Uterus (tissue), 2 donors: ENCODE measurements at regions not wholly inside any gene's neighbourhood (a gene's known extent, or its start where the extent isn't known, plus 50 kb on each side); places are given as distances from the start of the nearest gene placed in this dataset.

Experiments
- POLR2A ChIP-seq, 2 donors: fragments of 450-650 bp; IDR thresholded peaks; one replicate each; pipeline ENCODE4 v1.6.1; 2016; ENCODE audit warnings: antibody characterized with exemption in 2 of 2, mild to moderate bottlenecking in 1 of 2, moderate library complexity in 1 of 2
- TF ChIP-seq, protein P1 (sequence below), 4 experiments: fragments of 200-600 bp in 2 of 4; fragments of 450-650 bp in 2 of 4; sonication (generic) in 2 of 4; IDR thresholded peaks; one replicate each; pipeline ENCODE4 v1.5.1; 2016 to 2019; ENCODE audit warnings: antibody characterized with exemption in 4 of 4, mild to moderate bottlenecking in 2 of 4, moderate library complexity in 1 of 4

DNA sequence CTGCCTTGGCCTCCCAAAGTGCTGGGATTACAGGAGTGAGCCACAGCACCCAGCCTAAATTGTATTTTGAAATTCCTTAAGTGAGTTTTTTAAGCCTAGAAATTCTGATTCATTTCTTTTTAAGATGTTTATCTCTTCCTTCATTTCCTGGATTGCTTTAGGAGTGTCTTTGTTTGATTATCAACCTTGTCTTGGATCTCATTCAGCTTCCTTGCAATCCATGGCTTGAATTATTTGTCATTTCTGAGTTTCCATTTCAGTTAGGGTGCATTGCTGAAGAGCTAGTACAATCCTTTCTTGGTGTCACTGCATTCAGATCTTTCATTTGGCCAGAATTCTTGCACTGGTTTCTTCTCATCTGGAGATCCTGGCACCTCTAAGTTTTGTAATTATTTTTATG lies 606.4 kb upstream of the ZNF804A start:
- TF ChIP-seq, protein P1, sequence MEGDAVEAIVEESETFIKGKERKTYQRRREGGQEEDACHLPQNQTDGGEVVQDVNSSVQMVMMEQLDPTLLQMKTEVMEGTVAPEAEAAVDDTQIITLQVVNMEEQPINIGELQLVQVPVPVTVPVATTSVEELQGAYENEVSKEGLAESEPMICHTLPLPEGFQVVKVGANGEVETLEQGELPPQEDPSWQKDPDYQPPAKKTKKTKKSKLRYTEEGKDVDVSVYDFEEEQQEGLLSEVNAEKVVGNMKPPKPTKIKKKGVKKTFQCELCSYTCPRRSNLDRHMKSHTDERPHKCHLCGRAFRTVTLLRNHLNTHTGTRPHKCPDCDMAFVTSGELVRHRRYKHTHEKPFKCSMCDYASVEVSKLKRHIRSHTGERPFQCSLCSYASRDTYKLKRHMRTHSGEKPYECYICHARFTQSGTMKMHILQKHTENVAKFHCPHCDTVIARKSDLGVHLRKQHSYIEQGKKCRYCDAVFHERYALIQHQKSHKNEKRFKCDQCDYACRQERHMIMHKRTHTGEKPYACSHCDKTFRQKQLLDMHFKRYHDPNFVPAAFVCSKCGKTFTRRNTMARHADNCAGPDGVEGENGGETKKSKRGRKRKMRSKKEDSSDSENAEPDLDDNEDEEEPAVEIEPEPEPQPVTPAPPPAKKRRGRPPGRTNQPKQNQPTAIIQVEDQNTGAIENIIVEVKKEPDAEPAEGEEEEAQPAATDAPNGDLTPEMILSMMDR (IDR thresholded peaks at IDR 0.05) = no peak
- TF ChIP-seq POLR2A (IDR thresholded peaks at IDR 0.05) = no peak
